Renal cortical epithelial cell (primary cell): ENCODE measurements at regions not wholly inside any gene's neighbourhood (a gene's known extent, or its start where the extent isn't known, plus 50 kb on each side); places are given as distances from the start of the nearest gene placed in this dataset.

Source experiments
- DNase-seq: peaks from one replicate; pipeline ENCODE4 v3.0.0-alpha.2; 2011; ENCODE audit warnings: low read depth

- peak; percentile 20 for DNase-seq
Measured at GRCh38 chr12:84807249-84807648, 105.3 kb downstream of the SLC6A15 start.

GRCh38 chr12:84805474-84805858 is 107.1 kb downstream of the SLC6A15 start:
- no peak for DNase-seq

GRCh38 chr12:84804691-84805473 is 107.7 kb downstream of the SLC6A15 start:
- DNase-seq = no peak

- DNase-seq = no peak
Measured at GRCh38 chr12:84803661-84804060, 108.9 kb downstream of the SLC6A15 start.

GRCh38 chr12:84802161-84802560 is 110.4 kb downstream of the SLC6A15 start:
- DNase-seq = no peak

- peak; percentile 37 for DNase-seq
Measured at GRCh38 chr12:84793558-84794367, 118.8 kb downstream of the SLC6A15 start.

GRCh38 chr12:84791444-84791843 is 121.2 kb downstream of the SLC6A15 start:
- no peak for DNase-seq

GRCh38 chr12:84789184-84789583 is 123.4 kb downstream of the SLC6A15 start:
- no peak for DNase-seq

GRCh38 chr12:84787253-84787652 is 125.3 kb downstream of the SLC6A15 start:
- DNase-seq = no peak

GRCh38 chr12:84786622-84787021 is 126.0 kb downstream of the SLC6A15 start:
- DNase-seq = no peak

GRCh38 chr12:84785951-84786350 is 126.6 kb downstream of the SLC6A15 start:
- no peak for DNase-seq

- DNase-seq = no peak
Measured at GRCh38 chr12:84785281-84785680, 127.3 kb downstream of the SLC6A15 start.

GRCh38 chr12:84779169-84779568 is 133.4 kb downstream of the SLC6A15 start:
- no peak for DNase-seq

GRCh38 chr12:84772281-84772680 is 140.3 kb downstream of the SLC6A15 start:
- no peak for DNase-seq

- no peak for DNase-seq
Measured at GRCh38 chr12:84767079-84767478, 145.5 kb downstream of the SLC6A15 start.

GRCh38 chr12:84766375-84766774 is 146.2 kb downstream of the SLC6A15 start:
- no peak for DNase-seq

- DNase-seq = no peak
Measured at GRCh38 chr12:84764001-84764400, 148.6 kb downstream of the SLC6A15 start.

- no peak for DNase-seq
Measured at GRCh38 chr12:84763107-84763506, 149.5 kb downstream of the SLC6A15 start.

GRCh38 chr12:84760091-84760865 is 152.3 kb downstream of the SLC6A15 start:
- DNase-seq = no peak

- peak; percentile 23 for DNase-seq
Measured at GRCh38 chr12:84757978-84758377, 154.6 kb downstream of the SLC6A15 start.

GRCh38 chr12:84756961-84757360 is 155.6 kb downstream of the SLC6A15 start:
- no peak for DNase-seq

- DNase-seq = no peak
Measured at GRCh38 chr12:84745127-84745526, 167.5 kb downstream of the SLC6A15 start.
